ENCODE measurements at regions not wholly inside any gene's neighbourhood (a gene's known extent, or its start where the extent isn't known, plus 50 kb on each side); places are given as distances from the start of the nearest gene placed in this dataset.

DNA sequence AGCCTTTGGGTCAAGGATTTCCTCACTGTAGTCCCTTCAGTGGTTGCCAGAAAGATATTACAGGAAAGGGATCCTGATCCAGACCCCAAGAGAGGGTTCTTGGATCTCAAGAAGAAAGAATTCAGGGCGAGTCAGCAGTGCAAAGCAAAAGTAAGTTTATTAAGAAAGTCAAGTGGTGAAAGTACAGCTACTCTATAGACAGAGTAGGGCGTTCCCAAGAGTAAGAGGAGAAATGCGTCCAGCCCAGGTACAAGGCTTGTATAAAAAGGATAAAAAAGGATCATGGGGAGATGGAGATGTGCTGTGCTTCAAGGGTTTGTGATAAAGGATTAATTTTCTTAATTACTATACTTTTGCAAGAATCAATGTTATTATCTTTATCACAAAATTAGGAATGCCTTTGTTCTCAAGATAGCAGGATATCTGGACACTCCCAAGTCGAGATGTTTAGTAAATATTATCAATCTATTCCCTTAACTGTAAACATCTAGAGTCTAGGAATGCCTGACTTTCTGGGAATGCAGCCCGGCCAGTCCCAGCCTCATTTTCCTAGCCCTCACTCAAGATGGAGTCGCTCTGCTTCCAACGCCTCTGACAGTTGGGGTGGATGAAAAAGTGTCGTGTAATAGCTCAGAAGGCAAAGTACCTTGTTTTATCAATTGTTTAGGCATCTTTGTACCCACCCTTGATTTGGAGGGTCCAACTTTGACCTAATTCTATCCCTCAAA, 360.7 kb downstream of the GPM6A start:
- no peak for DNase-seq (ENCODE audit: low read depth, low spot score)
- no peak overlapping the region for H3K4me3 ChIP-seq (ENCODE audit: low read depth, low read length)
- no peak for TF ChIP-seq CTCF (IDR thresholded peaks at IDR 0.05; ENCODE audit: low read depth, low read length)
- in situ Hi-C loops (cut with HindIII; ENCODE audit: low sequenced_read_pairs) = no loop called here

- in situ Hi-C loops (cut with HindIII; ENCODE audit: low sequenced_read_pairs) = no loop called here
- TF ChIP-seq CTCF (IDR thresholded peaks at IDR 0.05; ENCODE audit: low read depth, low read length) = no peak
- DNase-seq (ENCODE audit: low read depth, low spot score) = no peak
- no peak overlapping the region for H3K4me3 ChIP-seq (ENCODE audit: low read depth, low read length)
Observed at GRCh38 chr4:175453456-175453855, 358.6 kb downstream of the GPM6A start.

GRCh38 chr4:175456131-175456530, 355.9 kb downstream of the GPM6A start:
- peak; percentile 34 for DNase-seq (ENCODE audit: low read depth, low spot score)
- in situ Hi-C loops (cut with HindIII; ENCODE audit: low sequenced_read_pairs) = no loop called here
- TF ChIP-seq CTCF (IDR thresholded peaks at IDR 0.05; ENCODE audit: low read depth, low read length) = no peak
- H3K4me3 ChIP-seq (ENCODE audit: low read depth, low read length) = no peak overlapping the region

DNA sequence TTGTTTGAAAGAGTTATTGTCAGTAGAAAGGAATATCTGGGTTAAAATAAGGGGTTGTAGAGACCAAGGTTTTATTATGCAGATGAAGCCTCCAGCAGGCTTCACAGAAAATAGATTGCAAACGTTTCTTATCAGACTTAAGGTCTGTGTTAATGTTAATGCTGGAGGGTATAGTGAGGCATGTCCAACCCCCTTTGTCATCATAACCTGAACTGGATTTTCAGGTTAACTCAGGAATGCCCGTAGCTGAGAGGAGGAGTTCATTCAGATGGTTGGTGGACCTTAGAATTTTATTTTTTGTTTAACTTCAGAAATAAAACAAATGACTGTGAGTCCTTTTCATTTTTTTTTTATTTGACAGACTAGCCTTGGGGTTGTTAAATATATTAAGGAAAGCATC, 354.1 kb downstream of the GPM6A start:
- H3K4me3 ChIP-seq (ENCODE audit: low read depth, low read length) = no peak overlapping the region
- no peak for TF ChIP-seq CTCF (IDR thresholded peaks at IDR 0.05; ENCODE audit: low read depth, low read length)
- DNase-seq (ENCODE audit: low read depth, low spot score) = no peak
- in situ Hi-C loops (cut with HindIII; ENCODE audit: low sequenced_read_pairs) = no loop called here

- DNase-seq (ENCODE audit: low read depth, low spot score) = peak; percentile 35
- in situ Hi-C loops (cut with HindIII; ENCODE audit: low sequenced_read_pairs) = no loop called here
- no peak for TF ChIP-seq CTCF (IDR thresholded peaks at IDR 0.05; ENCODE audit: low read depth, low read length)
Observed at GRCh38 chr4:175459571-175459970, 352.5 kb downstream of the GPM6A start.

GRCh38 chr4:175460414-175460813, 351.6 kb downstream of the GPM6A start:
- H3K4me3 ChIP-seq (ENCODE audit: low read depth, low read length) = no peak overlapping the region
- in situ Hi-C loops (cut with HindIII; ENCODE audit: low sequenced_read_pairs) = no loop called here
- no peak for DNase-seq (ENCODE audit: low read depth, low spot score)
- no peak for TF ChIP-seq CTCF (IDR thresholded peaks at IDR 0.05; ENCODE audit: low read depth, low read length)

More at GRCh38 chr4:175459571-175459970, 352.5 kb downstream of the GPM6A start:
- H3K4me3 ChIP-seq (ENCODE audit: low read depth, low read length) = no peak overlapping the region
